Activated CD4-positive, alpha-beta T cell treated with anti-CD3 and anti-CD28 coated beads, Interleukin-2, Interleukin-4, amounts not matched to agents 100 ng/mL and 50 ng/mL, durations not matched to agents 16 hours and 8 hours (primary cell): ENCODE measurements at regions not wholly inside any gene's neighbourhood (a gene's known extent, or its start where the extent isn't known, plus 50 kb on each side); places are given as distances from the start of the nearest gene placed in this dataset.

Source experiments
- DNase-seq: peaks from one replicate; pipeline ENCODE4 v3.0.0-alpha.2; 2020; ENCODE audit warnings: low spot score

GRCh38 chr4:182143086-182143821 lies 99.9 kb upstream of the TENM3 start:
- no peak for DNase-seq

- DNase-seq, result no peak
Measured at GRCh38 chr4:182143822-182144625, 99.2 kb upstream of the TENM3 start.

GRCh38 chr4:182144626-182145333 lies 98.4 kb upstream of the TENM3 start:
- DNase-seq, result no peak

GRCh38 chr4:182145334-182145905 lies 97.8 kb upstream of the TENM3 start:
- no peak for DNase-seq

GRCh38 chr4:182147391-182147790 lies 95.8 kb upstream of the TENM3 start:
- no peak for DNase-seq

GRCh38 chr4:182150645-182151044 lies 92.6 kb upstream of the TENM3 start:
- no peak for DNase-seq

- DNase-seq, result no peak
Measured at GRCh38 chr4:182155806-182156205, 87.4 kb upstream of the TENM3 start.

GRCh38 chr4:182163180-182163579 lies 80.0 kb upstream of the TENM3 start:
- no peak for DNase-seq

- DNase-seq, result no peak
Measured at GRCh38 chr4:182169572-182169971, 73.6 kb upstream of the TENM3 start.

- no peak for DNase-seq
Measured at GRCh38 chr4:182169987-182170386, 73.2 kb upstream of the TENM3 start.

- DNase-seq, result no peak
Measured at GRCh38 chr4:182170417-182170935, 72.7 kb upstream of the TENM3 start.

- DNase-seq, result no peak
Measured at GRCh38 chr4:182174979-182175378, 68.2 kb upstream of the TENM3 start.

- no peak for DNase-seq
Measured at GRCh38 chr4:182175788-182176519, 67.2 kb upstream of the TENM3 start.

GRCh38 chr4:182177166-182177565 lies 66.0 kb upstream of the TENM3 start:
- DNase-seq, result no peak

- no peak for DNase-seq
Measured at GRCh38 chr4:182179105-182179504, 64.1 kb upstream of the TENM3 start.

GRCh38 chr4:182179751-182180150 lies 63.5 kb upstream of the TENM3 start:
- no peak for DNase-seq

- DNase-seq, result no peak
Measured at GRCh38 chr4:182185491-182185890, 57.7 kb upstream of the TENM3 start.

- no peak for DNase-seq
Measured at GRCh38 chr4:182187674-182188073, 55.5 kb upstream of the TENM3 start.

- DNase-seq, result no peak
Measured at GRCh38 chr4:182188622-182189021, 54.6 kb upstream of the TENM3 start.

- no peak for DNase-seq
Measured at GRCh38 chr4:182189103-182189878, 53.9 kb upstream of the TENM3 start.

GRCh38 chr4:182190306-182190705 lies 52.9 kb upstream of the TENM3 start:
- no peak for DNase-seq
